Osteoblast (primary cell): ENCODE measurements at regions not wholly inside any gene's neighbourhood (a gene's known extent, or its start where the extent isn't known, plus 50 kb on each side); places are given as distances from the start of the nearest gene placed in this dataset.

Source experiments
- DNase-seq: peaks from one replicate; pipeline ENCODE4 v3.0.0; 2011; ENCODE audit warnings: low spot score, mixed read lengths; ENCODE audit not compliant: insufficient read length; ENCODE audit errors: missing footprints
- H2AFZ ChIP-seq: 2 replicates; pipeline ENCODE4 v1.6.0; 2011; ENCODE audit warnings: mild to moderate bottlenecking, low read length
- H3K27ac ChIP-seq: 2 replicates; pipeline ENCODE4 v1.5.1; 2011; ENCODE audit warnings: mild to moderate bottlenecking, low read depth, low read length, moderate library complexity
- H3K27me3 ChIP-seq: 2 replicates; pipeline ENCODE4 v1.6.0; 2012; ENCODE audit warnings: mild to moderate bottlenecking, control low read depth, inconsistent platforms, low read length, moderate library complexity; ENCODE audit not compliant: insufficient read depth
- H3K36me3 ChIP-seq: 2 replicates; pipeline ENCODE4 v1.5.1; 2011; ENCODE audit warnings: mild to moderate bottlenecking, low read length, control low read depth, moderate library complexity; ENCODE audit not compliant: insufficient read depth
- H3K4me1 ChIP-seq: 2 replicates; pipeline ENCODE4 v1.5.1; 2011; ENCODE audit warnings: mild to moderate bottlenecking, low read length, control low read depth, moderate library complexity; ENCODE audit not compliant: insufficient read depth
- H3K4me2 ChIP-seq: 2 replicates; pipeline ENCODE4 v1.6.0; 2011; ENCODE audit warnings: mild to moderate bottlenecking, low read length; ENCODE audit not compliant: insufficient read depth
- H3K4me3 ChIP-seq: fragments of 200-600 bp; sonication (generic); 3 replicates; pipeline ENCODE4 v1.5.1; 2012; ENCODE audit warnings: mild to moderate bottlenecking, low read length, inconsistent platforms; ENCODE audit not compliant: insufficient read depth
- H3K79me2 ChIP-seq: 2 replicates; pipeline ENCODE4 v1.6.0; 2012; ENCODE audit warnings: mild to moderate bottlenecking, low read length, control low read depth, inconsistent platforms; ENCODE audit not compliant: insufficient read depth
- H3K9me3 ChIP-seq: 2 replicates; pipeline ENCODE4 v1.5.1; 2011; ENCODE audit warnings: low read depth, low read length, control low read depth
- H4K20me1 ChIP-seq: 2 replicates; pipeline ENCODE4 v1.6.0; 2012; ENCODE audit warnings: mild to moderate bottlenecking, low read length, control low read depth; ENCODE audit not compliant: insufficient read depth
- TF ChIP-seq, protein P1 (sequence below): IDR thresholded peaks from 2 replicates; pipeline ENCODE4 v1.5.1; 2011; ENCODE audit warnings: mild to moderate bottlenecking, low read depth, low read length, moderate library complexity; ENCODE audit errors: extremely low read depth

GRCh38 chr1:230501242-230501641 is 75.1 kb upstream of the PGBD5 start:
- Histone ChIP-seq H2AFZ (no peak overlapping the region), H4K20me1 (no peaks in the 10 kb centered on the region), H3K4me1 (no peaks in the 10 kb centered on the region), H3K27ac (no peak overlapping the region), H3K9me3 (no peaks in the 10 kb centered on the region), H3K27me3 (no peaks in the 10 kb centered on the region), H3K36me3 (no peaks in the 10 kb centered on the region), H3K4me3 (no peak overlapping the region), H3K4me2 (no peak overlapping the region), H3K79me2 (no peaks in the 10 kb centered on the region)
- peak; percentile 9 for DNase-seq
- TF ChIP-seq, protein P1, sequence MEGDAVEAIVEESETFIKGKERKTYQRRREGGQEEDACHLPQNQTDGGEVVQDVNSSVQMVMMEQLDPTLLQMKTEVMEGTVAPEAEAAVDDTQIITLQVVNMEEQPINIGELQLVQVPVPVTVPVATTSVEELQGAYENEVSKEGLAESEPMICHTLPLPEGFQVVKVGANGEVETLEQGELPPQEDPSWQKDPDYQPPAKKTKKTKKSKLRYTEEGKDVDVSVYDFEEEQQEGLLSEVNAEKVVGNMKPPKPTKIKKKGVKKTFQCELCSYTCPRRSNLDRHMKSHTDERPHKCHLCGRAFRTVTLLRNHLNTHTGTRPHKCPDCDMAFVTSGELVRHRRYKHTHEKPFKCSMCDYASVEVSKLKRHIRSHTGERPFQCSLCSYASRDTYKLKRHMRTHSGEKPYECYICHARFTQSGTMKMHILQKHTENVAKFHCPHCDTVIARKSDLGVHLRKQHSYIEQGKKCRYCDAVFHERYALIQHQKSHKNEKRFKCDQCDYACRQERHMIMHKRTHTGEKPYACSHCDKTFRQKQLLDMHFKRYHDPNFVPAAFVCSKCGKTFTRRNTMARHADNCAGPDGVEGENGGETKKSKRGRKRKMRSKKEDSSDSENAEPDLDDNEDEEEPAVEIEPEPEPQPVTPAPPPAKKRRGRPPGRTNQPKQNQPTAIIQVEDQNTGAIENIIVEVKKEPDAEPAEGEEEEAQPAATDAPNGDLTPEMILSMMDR = no peak

- no peak overlapping the region for H2AFZ ChIP-seq
- no peaks in the 10 kb centered on the region for H3K9me3 ChIP-seq
- H3K4me3 ChIP-seq = no peak overlapping the region
- no peaks in the 10 kb centered on the region for H3K4me1 ChIP-seq
- no peaks in the 10 kb centered on the region for H4K20me1 ChIP-seq
- no peak overlapping the region for H3K27ac ChIP-seq
- H3K27me3 ChIP-seq = no peaks in the 10 kb centered on the region
- peak; percentile 11 for DNase-seq
- H3K79me2 ChIP-seq = no peaks in the 10 kb centered on the region
- TF ChIP-seq, protein P1 = no peak
- H3K4me2 ChIP-seq = no peak overlapping the region
- no peaks in the 10 kb centered on the region for H3K36me3 ChIP-seq
Observed at GRCh38 chr1:230500063-230500462, 73.9 kb upstream of the PGBD5 start.

GRCh38 chr1:230499496-230499895 is 73.4 kb upstream of the PGBD5 start:
- Histone ChIP-seq H2AFZ (no peak overlapping the region), H3K4me1 (no peaks in the 10 kb centered on the region), H3K79me2 (no peaks in the 10 kb centered on the region), H3K36me3 (no peaks in the 10 kb centered on the region), H3K9me3 (no peaks in the 10 kb centered on the region), H3K4me2 (no peak overlapping the region), H4K20me1 (no peaks in the 10 kb centered on the region), H3K4me3 (no peak overlapping the region), H3K27ac (no peak overlapping the region), H3K27me3 (no peaks in the 10 kb centered on the region)
- TF ChIP-seq, protein P1 = no peak
- DNase-seq = no peak

- Histone ChIP-seq H3K27me3 (no peaks in the 10 kb centered on the region), H4K20me1 (no peaks in the 10 kb centered on the region), H3K9me3 (no peaks in the 10 kb centered on the region), H3K27ac (no peak overlapping the region), H3K79me2 (no peaks in the 10 kb centered on the region), H3K4me1 (no peaks in the 10 kb centered on the region), H2AFZ (no peak overlapping the region), H3K4me3 (no peak overlapping the region), H3K36me3 (no peaks in the 10 kb centered on the region), H3K4me2 (no peak overlapping the region)
- TF ChIP-seq, protein P1 = no peak
- no peak for DNase-seq
Observed at GRCh38 chr1:230498704-230499103, 72.6 kb upstream of the PGBD5 start.
